Suppressor macrophage treated with lipopolysaccharide for 1 hour (primary cell): ENCODE measurements at regions not wholly inside any gene's neighbourhood (a gene's known extent, or its start where the extent isn't known, plus 50 kb on each side); places are given as distances from the start of the nearest gene placed in this dataset.

Experiments
- DNase-seq, 3 donors: peaks; one replicate each; pipeline ENCODE4 v3.0.0-alpha.2; 2020 to 2022

DNA sequence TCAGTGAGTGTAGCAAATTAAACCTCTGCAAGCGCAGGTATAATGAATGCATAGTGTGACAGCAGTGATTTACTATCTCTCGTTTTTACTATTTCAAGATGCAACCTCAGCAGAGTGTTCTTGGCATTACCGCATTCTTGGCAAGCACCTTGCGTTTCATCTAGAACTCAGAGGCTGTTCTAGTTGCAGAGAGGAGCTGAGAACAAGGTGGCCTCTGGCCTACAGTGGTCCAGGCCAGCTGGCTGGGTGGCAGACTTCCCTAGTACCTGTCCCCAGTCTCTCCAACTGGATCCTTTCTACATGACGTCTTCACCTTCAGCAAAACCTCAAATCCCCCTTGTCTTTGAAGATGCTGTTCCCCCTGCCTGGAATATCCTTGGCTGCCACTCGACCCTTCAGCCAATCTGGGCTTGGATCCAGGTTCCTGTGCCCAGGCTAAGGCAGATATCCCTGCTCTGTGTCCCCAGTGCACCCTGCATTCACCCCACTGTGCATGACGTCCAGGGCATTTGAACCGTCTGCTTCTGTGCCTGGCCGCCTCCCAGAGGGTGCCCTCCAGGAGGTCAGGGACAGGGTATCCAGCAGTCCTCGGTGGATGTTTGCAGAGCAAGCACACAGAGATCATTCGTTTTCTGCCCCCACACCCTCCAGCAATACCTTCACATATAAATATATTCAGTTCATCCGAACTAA is 120.4 kb upstream of the CPEB4 start:
- no peak for DNase-seq

DNA sequence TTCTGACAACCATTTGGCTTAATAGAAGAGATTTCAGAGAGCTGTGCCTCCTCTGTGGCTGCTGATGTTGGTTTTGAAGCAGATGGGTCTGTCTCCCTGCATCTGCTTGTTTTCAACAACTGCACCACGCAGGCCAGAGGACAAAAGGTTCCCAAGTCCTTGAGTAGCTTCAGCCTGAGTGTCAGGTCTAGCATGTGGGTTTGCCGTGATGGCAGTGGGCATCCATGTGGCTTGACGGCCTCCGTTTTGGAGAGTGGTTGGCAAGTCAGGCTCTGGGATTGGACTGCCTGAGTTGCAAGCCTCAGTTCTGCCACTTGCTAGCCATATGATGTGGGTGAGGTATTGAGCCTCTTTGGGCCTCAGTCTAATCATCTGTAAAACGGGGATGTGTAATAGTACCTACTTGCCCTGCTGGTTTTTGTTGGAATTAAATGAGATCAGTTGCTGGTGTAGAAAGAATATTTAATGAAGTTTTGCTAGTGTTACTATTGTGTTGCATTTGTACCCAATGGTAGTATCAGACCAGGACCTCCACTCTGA is 119.8 kb upstream of the CPEB4 start:
- DNase-seq: no peak

DNA sequence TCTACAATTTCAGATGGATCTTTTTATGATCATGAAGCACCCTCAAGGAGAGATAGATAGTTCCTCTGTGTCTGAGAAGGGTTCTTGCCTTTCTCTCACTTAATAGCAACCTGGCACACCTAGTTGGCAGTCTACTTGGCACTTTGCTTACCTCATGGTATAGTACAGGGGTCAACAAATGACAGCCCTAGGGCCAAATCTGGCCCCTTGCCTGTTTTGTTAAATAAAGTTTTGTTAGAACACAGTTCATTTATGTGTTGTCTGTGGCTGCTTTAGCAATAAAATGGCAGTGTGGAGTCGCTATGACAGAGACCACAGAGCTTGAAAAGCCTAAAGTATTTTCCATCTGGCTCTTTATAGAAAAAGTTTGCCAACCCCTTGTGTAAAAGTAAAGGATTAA is 119.3 kb upstream of the CPEB4 start:
- no peak for DNase-seq

DNA sequence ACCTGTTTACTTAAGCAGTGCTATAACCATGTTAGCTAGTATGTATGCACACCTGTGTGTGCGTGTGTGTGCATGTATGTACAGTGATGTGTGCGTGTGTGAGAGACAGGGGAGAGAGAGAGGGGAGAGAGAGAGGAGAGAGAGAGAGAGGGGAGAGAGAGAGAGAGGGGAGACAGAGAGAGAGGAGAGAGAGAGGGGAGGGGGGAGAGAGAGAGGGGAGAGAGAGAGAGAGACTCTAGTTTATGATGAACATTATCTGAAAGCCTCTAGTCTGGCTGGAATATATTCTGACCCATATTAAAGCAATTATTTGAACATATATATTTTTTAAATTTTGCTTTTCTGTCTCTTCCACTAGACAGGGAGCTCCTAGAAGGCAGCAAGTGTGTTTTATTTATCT is 117.5 kb upstream of the CPEB4 start:
- no peak for DNase-seq

DNA sequence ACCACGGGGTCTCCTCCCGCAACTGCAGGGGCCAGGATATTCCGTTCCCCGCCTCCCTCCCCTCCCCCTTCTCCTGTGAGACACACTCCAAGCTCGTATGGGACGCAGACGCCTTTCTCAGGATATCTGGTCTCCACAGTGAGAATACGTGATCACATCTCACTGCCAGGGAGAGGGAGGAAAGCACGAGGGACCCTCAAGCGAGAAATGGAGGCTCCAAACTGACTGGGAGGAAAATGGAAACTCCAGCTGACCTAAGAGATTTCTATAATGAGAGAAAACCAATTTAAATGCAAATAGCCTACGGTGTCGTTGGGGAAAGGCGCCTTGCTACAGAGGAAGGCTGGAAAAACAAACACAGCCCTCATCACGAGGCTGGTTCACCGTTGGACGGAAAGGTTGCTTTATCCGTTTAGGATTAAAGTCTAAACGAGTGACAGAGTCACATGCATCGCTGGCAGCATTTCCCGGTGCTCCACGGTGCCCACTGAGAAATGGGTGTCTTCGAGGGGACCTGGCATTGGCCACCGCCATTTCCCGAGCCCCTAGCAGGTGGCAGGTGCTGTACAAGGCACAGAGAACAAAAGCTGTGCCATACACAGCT is 116.9 kb upstream of the CPEB4 start:
- DNase-seq: no peak

DNA sequence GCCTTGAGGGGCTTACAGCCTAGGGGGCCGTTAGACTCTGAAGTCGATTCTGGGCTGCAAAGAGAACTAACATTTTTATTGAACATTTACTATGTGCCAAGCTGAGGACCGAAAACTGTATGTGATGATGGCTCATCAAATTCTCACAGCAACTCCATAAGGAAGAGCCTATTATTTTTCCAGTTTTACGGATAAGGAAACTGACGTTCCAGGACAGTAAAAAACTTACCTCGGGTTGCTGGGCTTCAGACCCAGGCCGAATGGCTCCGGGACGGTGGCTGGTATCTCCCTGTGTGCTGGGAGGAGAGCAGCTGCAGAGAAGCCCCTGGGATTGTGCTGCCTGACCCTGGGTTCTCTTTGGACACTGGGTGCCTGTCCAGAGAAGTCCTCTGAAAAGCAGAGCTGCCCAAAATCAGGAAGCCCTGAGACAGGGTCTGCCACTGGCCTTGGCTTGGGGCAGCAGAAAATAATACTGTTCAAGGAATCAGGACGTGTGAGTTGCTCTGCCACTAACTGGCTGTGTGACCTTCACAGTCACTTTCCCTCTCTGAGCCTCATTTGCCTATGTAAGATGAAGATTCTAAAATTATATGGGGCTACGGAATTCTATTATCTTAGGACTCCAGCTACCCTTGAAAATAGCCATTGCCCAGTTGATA is 116.3 kb upstream of the CPEB4 start:
- no peak for DNase-seq

DNA sequence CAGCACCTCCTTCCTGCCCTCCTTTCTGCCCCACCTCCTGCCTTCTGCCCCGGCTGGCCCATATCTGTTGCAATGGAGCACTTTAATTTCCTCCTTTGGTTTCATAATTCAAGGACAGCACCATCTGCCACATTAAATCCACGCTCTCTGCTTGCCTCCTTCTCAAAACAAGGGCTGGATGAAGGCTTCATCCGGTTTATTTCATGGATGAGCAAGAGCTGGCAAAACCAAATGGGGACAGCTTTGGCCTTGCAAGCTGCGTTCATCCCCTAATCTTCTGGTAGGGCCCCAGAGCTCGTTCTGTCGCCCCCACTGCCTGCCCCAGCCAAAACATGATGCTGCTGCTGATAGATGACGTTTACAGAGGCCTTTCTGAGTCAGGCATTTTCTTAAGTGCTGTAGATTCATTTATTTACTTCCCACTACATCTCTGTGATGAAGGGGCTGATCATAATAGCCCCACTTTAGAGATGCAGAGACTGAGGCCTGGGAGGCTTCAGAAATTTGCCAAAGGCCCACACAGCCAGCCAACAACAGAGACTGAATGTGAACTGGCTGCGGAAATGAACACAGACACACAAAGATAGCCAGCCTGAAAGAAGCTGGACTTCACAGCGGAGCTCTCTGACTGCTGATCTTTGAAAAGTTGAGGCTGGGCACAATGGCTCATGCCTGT is 115.6 kb upstream of the CPEB4 start:
- DNase-seq: peak in 1 of 3 donors; percentile 33

DNA sequence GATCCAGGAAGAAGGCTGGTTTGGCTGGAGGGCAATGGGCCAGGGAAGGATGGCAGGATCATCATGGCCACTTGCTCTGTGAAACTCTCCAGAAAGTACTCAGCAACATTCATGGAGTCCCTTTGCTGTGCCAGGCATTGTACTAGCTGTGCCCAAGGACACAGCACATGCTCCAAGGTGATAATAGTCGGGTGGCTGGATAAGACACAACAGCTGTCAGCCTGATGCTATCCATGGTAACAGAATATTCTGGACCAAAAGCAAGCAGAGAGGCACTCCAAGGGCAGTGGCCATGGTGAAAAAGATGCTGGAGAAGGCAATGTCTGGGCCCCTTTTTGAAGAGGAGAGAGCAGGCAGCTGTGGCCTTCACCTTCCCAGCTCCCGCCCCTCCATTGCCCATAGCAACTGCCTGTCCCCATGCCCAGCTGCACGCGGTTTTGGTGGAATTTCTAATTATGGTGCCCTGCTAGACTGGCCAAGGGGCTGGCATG is 113.8 kb upstream of the CPEB4 start:
- DNase-seq: no peak

DNA sequence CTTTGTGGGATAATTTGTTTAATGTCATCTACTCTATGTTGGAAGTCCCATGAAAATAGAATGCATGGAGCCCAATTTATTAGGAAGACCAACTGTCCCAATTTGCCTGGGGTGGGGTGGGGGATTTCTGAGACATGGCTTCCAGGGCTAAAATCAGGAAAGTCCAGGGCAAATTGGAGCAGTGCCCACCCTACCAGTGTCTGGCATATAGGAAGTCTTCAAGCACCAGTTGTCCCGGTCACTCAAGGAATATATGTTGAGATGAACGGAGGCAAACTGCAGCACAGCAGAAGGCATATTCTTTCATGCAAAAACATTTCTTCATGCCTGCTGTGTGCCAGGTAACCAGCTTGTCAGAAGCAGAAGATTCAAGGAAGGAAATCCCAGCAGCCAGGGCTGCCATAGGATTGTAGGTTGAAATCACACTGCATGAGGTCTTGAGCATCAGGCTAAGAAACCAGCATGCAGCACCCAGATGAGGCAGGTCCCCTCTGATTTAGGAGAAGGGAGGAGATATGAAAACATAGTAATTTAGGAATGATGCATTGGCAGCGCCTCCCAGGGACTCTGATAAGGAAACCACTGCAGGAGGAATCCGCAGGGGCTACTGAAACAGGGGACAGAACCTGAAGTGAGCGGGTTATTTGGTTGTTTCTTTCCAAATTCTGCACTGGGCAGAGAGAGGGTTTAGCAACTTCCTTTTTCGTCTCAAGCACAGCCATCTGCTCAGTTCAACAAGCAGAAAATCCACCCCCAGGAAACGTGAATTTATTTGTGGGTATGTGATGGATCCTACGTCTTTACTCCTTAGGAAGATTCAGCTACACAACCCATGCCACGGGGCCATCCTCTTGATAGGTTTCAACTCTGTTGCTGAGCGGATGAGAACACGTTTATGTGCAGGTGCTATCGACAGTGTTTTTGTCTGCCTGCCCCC is 112.6 kb upstream of the CPEB4 start:
- peak; percentile 40 to 53 (median 43) for DNase-seq

DNA sequence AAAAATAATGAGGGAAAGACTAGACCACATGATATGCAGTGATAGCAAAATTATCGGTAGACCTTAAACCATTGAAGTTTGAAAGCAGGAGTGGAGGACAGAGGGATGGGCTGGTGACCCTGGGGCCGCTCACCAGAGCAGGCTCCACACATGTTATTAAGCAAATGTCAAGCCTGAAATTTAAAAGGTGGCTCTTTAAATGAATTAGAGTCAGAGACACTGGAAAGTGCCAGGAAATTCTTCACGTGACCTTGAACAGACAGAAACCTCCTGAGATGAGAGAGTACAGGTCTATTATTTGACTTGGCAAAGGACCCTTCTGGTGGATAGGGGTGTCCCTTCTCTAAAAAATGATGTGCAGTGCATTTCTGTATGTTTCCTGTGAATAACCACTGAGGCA is 111.0 kb upstream of the CPEB4 start:
- DNase-seq: no peak

DNA sequence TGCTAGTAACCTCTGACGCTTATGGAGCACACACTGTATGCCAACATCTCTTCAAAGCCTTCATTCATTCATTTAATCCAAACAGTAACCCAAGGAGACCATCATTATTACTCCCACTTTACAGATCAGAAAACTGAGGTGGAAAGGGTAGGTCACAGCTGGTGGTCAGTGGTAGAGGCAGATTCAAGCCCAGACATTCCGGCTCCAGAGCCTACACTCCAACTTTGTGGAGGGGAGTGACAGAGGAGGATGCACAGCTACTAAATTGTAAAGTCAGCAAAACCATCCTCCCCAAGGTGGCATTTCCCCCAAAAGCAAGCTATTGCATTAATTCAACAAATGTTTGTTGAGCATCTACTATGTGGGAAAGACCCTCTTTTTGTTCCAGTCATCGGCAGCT is 110.5 kb upstream of the CPEB4 start:
- no peak for DNase-seq

DNA sequence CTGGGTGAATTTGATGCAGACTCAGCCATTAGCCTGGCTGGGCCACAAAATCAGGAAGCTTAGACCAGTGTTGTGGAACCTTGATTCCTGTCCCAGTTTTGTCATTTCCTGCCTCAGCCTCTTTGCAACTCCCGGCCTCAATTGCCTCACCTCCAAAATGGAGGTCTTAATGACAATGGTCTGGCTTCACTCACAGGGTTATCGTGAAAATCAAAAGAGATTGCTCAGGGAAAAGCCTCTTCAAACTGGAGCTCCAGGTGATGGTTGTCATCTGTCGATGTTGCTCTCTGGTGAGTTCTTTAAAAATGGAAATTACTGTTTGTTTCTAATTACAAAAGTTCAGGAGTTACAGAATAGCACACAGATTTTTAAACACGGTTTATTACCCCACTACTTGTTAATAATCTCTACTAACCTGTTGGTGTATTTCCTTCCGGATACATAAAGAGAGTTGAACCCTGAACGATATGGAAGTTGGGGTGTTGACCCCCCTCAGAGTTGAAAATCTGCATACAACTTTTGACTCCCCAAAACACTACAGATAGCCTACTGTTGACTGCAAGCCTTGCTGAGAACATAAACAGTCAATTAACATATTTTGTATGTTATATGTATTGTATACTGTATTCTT is 109.9 kb upstream of the CPEB4 start:
- peak; percentile 63 to 74 (median 67) for DNase-seq

DNA sequence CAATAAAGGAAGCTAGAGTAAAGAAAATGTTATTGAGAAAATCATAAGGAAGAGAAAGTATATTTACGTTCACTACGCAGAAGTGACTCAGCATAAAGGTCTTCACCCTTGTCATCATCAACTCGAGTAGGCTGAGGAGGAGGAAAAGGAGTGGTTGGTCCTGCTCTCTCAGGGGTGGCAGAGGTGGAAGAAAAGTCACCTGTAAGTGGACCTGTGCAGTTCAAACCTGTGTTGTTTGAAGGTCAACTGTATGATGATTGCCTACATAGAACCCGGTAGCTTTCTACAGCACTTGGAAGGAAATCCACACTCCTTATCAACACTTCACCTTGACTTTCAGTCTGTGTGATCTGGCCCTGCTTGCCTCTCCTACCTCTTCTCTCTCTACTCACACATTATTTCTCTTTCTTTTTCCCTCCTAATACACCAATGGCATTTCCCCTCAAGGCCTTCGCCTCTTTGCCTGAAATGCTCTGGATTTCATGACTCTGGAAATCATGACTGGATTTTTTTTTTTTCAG is 109.3 kb upstream of the CPEB4 start:
- DNase-seq: peak; percentile 58 to 77 (median 73)

DNA sequence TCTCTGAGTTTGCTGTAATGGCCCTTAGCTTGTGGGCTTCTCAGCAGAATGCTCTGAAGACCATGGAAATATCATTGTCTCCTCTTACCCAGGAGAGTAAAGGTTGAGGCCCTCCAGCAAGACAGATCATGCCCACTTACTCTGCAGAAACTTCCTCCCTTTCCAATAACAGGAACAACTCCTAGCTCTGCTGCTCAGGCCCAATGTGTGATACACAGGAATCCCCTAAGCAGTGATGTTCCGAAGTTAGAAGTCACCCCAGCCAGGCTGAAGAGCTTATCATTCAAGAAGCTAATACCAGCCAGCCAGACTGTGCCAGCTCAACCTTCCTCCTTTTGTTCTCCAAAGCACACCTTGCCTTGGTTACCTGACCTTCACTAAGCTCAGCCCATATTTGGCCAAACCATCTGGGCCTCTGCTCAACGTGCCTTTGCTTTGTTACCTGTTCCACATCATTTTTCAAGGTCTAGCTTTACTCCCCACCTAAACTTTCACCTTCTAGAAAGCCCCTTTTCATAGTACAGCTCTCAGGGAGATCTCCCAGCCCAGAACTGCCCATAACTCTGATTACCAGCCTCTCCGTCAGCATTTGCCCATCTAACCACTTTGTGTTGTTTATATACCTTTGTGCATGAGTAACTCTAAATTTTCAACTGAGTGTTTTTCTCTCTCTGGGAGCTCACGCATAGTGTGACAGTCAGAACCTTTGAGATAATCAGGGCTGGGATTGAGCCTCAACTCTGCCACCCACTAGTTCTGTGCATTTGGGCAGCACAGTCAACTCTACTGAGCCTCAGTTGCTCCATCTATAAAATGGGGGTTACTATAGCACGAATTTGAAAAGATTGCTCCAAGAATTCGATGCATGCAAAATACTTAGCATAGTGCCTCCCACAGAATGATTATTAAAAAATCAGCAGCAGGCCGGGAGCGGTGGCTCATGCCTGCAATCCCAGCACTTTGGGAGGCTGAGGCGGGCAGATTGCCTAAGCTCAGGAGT is 107.6 kb upstream of the CPEB4 start:
- peak; percentile 73 to 78 (median 74) for DNase-seq

DNA sequence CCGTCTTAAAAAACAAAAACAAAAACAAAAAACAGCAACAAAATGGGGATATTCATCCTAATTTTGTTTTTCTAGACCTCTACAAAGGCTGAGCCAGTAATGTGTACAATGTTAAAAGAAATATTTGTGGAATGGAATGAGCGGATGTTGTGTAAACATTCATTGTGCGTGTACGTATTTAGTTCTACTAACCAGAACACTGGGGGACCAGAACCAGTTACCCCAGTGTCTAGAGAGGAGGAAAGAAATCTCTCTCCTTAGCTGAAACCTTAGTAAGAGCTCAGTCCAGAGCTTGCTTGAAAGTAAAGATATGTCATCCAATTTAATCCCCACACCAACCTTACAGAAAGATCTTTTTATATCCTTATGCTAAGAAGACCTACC is 106.7 kb upstream of the CPEB4 start:
- no peak for DNase-seq

DNA sequence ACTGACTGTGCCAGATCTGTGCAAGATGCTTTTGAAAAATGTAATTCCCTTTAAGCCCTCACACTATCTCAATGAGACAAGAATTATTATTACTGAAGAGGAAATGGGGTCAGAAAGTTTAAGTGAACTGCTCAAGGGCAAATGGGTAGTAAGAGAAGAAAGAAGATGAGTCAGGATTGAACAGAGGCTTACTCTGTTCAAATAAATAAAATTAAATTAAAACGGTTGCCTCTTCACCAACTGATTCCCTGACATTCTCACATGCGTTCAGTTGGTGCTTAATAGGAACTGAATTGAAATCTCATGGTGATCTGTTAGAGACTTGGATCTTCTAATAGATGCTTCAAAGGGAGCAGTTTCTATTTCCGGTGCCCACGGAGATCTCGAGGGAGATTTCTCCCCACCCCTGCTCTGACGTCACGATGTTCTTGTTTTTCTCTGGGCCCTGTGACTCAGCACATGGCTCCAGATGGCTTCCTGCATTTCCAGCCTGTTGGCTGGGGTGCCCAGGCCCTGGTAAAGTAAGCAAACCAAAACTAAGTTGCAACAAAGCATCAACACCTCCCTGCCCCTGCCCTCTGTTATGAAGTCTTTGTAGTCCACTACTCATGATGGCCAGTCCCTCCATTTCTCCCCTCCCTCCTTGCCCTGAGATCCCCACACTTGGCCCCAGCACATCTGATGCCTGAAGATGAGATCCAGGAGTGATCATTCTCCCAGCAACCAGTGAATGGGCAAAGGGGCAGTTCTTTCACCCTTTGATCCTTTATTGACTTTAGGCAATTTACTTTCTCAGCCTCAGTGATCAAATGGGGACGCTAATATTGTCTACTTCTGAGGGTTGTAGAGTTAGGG is 106.1 kb upstream of the CPEB4 start:
- DNase-seq: peak; percentile 96 to 98 (median 97)

DNA sequence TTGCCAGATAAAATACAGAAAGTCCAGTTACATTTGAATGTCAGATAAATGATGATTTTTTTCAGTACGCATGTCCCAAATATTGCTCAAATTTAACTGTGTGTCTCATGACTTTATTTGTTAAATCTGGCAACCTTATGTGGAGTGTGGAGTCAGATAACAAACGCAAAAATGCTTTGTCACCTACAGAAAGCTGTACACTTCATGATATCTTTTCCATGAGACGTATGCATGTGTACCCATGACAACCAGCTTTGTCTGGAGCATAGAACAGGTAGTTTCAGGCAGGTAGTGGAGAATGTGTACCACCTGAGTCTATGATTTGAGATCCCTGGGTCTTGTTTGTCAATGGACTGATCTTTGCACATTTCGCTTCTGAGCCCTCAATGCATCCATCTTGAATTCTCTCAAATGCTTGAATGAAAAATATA is 105.5 kb upstream of the CPEB4 start:
- DNase-seq: no peak

DNA sequence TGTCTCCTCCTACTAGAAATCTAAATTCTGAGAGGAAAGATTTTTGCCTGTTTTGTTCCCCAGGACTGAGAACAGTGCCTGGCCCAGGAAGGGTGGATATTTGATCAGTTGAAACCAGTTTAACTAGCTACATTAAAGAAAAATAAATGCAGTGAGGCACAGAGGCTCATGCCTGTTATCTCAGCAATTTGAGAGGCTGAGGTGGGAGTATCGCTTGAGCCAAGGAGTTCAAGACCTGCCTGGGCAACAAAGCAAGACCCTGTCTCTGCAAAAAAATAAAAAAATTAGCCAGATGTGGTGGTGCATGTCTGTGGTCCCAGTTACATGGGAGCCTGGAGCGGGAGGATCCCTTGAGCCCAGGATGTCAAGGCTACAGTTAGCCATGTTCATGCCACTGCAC is 104.8 kb upstream of the CPEB4 start:
- DNase-seq: no peak

DNA sequence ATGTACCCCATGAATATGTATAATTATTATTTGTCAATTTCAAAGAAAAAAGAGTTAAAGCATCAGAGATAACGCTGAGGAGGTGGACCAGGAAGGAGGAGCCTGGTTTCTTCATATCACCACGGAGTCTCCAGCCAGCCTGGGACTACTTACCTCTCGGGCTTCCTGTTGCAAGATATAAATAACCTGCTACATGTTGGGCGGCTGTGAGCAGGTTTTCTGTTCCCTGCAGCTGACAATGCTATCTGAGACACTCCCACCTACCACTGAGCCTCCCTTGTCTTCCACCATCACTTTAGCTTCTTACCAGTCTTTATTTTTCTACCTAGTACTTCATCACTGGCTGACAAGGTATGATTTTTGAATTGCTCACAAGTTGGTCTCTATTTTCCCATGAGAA is 102.7 kb upstream of the CPEB4 start:
- DNase-seq: no peak
